ENCODE measurements at regions not wholly inside any gene's neighbourhood (a gene's known extent, or its start where the extent isn't known, plus 50 kb on each side); places are given as distances from the start of the nearest gene placed in this dataset.

GRCh38 chr16:63712725-63713124 lies 1409.1 kb downstream of the CDH11 start:
- Histone ChIP-seq H3K4me3 (no peak overlapping the region), H3K4me1 (ENCODE audit: control insufficient read depth in 1 of 2, low read depth in 2 of 2) (peaks cover 0 to 5% of the 10 kb centered on the region in 2 donors), H3K27ac (no peak overlapping the region), H3K36me3 (no peaks in the 10 kb centered on the region), H3K9me3 (no peaks in the 10 kb centered on the region), H3K27me3 (replicated peaks; ENCODE audit: insufficient read depth) (no peaks in the 10 kb centered on the region)
- no peak for ATAC-seq (ENCODE audit: insufficient number of reproducible peaks, low FRiP score, low read depth)
- no peak for DNase-seq (ENCODE audit: low spot score)
- TF ChIP-seq, protein P1, sequence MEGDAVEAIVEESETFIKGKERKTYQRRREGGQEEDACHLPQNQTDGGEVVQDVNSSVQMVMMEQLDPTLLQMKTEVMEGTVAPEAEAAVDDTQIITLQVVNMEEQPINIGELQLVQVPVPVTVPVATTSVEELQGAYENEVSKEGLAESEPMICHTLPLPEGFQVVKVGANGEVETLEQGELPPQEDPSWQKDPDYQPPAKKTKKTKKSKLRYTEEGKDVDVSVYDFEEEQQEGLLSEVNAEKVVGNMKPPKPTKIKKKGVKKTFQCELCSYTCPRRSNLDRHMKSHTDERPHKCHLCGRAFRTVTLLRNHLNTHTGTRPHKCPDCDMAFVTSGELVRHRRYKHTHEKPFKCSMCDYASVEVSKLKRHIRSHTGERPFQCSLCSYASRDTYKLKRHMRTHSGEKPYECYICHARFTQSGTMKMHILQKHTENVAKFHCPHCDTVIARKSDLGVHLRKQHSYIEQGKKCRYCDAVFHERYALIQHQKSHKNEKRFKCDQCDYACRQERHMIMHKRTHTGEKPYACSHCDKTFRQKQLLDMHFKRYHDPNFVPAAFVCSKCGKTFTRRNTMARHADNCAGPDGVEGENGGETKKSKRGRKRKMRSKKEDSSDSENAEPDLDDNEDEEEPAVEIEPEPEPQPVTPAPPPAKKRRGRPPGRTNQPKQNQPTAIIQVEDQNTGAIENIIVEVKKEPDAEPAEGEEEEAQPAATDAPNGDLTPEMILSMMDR (IDR thresholded peaks at IDR 0.05) = no peak

DNA sequence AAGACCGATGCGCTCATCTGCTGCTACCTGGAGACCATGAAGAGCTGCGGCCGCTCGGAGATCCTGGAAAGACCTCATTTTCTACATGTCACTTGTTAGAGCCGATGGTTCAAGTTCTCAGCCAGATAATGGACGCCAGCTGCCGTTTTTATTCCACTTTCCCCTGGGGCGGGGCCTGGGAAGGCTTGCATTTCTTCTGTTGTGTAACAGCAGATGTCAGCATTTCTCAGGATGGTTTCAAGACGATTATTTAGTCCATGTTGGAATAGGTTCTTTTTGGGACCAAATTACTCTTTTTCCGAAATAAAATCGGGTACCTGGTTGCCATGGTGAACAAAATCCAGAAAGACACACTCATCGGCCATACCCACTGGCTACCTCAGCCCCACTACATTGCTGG lies 1418.3 kb downstream of the CDH11 start:
- DNase-seq (ENCODE audit: low spot score) = no peak
- no peaks in the 10 kb centered on the region for H3K4me1 ChIP-seq (ENCODE audit: control insufficient read depth in 1 of 2, low read depth in 2 of 2)
- TF ChIP-seq, protein P1 (IDR thresholded peaks at IDR 0.05) = no peak
- no peaks in the 10 kb centered on the region for H3K9me3 ChIP-seq
- ATAC-seq (ENCODE audit: insufficient number of reproducible peaks, low FRiP score, low read depth) = no peak
- H3K27ac ChIP-seq = no peak overlapping the region
- H3K27me3 ChIP-seq (replicated peaks; ENCODE audit: insufficient read depth) = no peaks in the 10 kb centered on the region
- no peak overlapping the region for H3K4me3 ChIP-seq
- no peaks in the 10 kb centered on the region for H3K36me3 ChIP-seq

DNA sequence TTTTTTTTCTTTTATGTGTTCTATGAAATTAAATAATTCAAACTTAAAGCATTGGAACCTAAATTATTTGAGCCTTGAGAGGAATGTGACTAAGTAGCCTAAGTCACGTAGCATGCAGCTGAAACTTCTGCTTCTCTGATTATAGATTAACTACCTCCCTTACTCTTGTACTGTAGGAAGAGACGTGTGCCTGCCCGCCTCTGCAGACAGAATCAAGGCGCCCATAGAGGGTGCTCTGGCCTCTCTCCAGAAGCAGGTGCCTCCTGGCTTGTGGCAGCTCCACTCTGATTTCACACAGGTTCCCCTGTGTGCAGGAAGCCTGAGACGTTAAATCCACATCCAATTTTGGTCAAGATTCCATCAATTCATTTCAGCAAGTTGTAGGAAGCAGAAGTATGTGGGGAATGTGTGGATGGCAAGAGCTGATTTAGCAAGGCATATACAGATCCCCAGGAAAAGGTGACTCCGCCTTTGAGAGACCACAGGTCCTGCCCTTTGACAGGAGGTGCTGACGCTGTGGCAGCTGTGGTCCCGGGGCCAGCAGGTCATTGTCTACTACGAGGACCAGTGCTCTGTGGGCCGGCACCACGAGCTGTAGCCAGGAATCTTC lies 1418.8 kb downstream of the CDH11 start:
- no peak for DNase-seq (ENCODE audit: low spot score)
- Histone ChIP-seq H3K4me3 (no peak overlapping the region), H3K4me1 (ENCODE audit: control insufficient read depth in 1 of 2, low read depth in 2 of 2) (no peaks in the 10 kb centered on the region), H3K27me3 (replicated peaks; ENCODE audit: insufficient read depth) (no peaks in the 10 kb centered on the region), H3K36me3 (no peaks in the 10 kb centered on the region), H3K27ac (no peak overlapping the region), H3K9me3 (no peaks in the 10 kb centered on the region)
- TF ChIP-seq, protein P1 (IDR thresholded peaks at IDR 0.05) = no peak
- ATAC-seq (ENCODE audit: insufficient number of reproducible peaks, low FRiP score, low read depth) = no peak

GRCh38 chr16:63697736-63698135 lies 1424.1 kb downstream of the CDH11 start:
- H3K4me3 ChIP-seq = no peak overlapping the region
- TF ChIP-seq, protein P1 (IDR thresholded peaks at IDR 0.05) = no peak
- DNase-seq (ENCODE audit: low spot score) (no peak), ATAC-seq (ENCODE audit: insufficient number of reproducible peaks, low FRiP score, low read depth) (no peak)
- H3K36me3 ChIP-seq = no peaks in the 10 kb centered on the region
- H3K4me1 ChIP-seq (ENCODE audit: control insufficient read depth in 1 of 2, low read depth in 2 of 2) = no peaks in the 10 kb centered on the region
- no peaks in the 10 kb centered on the region for H3K27me3 ChIP-seq (replicated peaks; ENCODE audit: insufficient read depth)
- H3K27ac ChIP-seq = no peak overlapping the region
- H3K9me3 ChIP-seq = no peaks in the 10 kb centered on the region

DNA sequence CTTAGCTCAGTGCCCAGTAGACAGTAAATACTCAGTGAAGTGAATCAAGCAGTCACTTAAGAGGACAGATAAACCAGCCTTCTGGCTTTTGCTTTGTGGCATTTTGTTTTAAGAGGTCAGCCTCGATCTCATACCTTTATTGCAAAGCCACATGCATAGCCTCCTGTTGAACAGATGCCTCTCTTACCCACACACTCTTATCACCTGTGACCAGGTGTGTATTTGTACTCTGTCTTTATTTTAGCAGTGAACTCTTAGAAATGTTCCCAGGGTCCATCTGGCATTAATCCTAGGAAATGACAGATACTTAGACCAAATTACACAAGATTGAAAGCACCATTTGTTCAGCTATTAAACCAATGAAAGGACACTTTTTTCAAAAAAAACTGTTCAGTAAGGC lies 1426.5 kb downstream of the CDH11 start:
- DNase-seq (ENCODE audit: low spot score) (no peak), ATAC-seq (ENCODE audit: insufficient number of reproducible peaks, low FRiP score, low read depth) (no peak)
- Histone ChIP-seq H3K4me3 (no peak overlapping the region), H3K27ac (no peak overlapping the region), H3K9me3 (no peaks in the 10 kb centered on the region), H3K4me1 (ENCODE audit: control insufficient read depth in 1 of 2, low read depth in 2 of 2) (no peaks in the 10 kb centered on the region), H3K27me3 (replicated peaks; ENCODE audit: insufficient read depth) (no peaks in the 10 kb centered on the region), H3K36me3 (no peaks in the 10 kb centered on the region)
- TF ChIP-seq, protein P1 (IDR thresholded peaks at IDR 0.05) = no peak
